Hematopoietic multipotent progenitor cell treated with erythropoietin and hydrocortisone succinate and interleukin-3 and kit ligand, for 4 days (in vitro differentiated cells): ENCODE measurements at regions not wholly inside any gene's neighbourhood (a gene's known extent, or its start where the extent isn't known, plus 50 kb on each side); places are given as distances from the start of the nearest gene placed in this dataset.

ENCODE experiments used
- DNase-seq: peaks from one replicate; pipeline ENCODE4 v3.0.0-alpha.2; 2015

DNA sequence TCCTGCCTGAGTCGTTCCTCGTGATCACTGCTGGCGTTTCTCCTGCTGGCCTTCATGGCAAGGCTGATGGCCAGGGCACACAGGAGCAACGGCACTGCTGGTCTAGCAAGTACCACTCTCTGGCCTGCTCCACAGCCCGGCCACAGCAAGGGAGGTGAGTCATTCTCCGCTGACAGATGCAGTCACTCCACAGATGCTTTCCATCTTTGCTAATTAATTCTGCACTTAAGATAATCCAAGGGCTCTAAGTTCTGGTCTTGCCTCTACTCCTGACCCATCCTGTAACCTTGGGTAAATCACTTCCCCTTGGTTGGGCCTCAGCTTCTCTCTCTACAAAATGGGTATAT, 244.4 kb downstream of the RPS24 start:
- no peak for DNase-seq

DNA sequence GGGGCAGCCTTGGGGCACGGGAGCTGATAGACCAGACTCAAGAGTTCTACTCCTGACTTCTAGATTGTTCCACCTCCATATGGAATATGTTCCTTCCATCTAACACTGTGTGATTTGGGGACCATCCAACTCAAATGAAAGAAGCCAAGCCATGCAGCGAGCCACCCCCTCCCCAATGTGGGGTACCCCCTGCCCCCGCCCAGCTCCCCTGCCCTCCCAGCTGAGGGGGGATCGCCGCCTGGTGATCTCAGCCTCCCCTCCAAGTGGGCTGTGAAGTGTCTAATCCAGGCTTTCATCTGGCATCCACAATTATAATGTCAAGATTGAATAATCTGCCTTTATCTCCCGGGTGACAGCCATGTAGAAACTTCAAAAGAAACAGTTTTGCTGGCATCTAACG, 246.1 kb downstream of the RPS24 start:
- DNase-seq: no peak

DNA sequence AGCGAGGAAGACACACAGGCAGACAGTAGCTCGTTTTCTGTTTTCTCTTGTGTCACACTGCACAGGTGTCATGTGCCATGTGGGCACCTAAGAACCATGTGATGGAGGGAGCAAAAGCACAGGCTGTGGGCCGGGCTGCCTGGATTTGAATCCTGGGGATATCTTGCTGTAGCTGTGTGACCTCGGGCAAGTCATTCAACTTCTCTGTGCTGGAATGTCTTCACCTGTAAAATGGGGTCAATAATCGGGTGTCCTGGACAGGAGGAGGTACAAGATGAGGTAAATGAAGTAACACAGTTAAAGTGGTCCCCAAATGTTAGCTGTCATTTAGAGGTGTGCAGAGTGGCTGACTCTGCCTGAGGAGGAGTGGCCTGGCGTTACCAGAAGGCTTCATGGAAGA, 246.9 kb downstream of the RPS24 start:
- DNase-seq: no peak

DNA sequence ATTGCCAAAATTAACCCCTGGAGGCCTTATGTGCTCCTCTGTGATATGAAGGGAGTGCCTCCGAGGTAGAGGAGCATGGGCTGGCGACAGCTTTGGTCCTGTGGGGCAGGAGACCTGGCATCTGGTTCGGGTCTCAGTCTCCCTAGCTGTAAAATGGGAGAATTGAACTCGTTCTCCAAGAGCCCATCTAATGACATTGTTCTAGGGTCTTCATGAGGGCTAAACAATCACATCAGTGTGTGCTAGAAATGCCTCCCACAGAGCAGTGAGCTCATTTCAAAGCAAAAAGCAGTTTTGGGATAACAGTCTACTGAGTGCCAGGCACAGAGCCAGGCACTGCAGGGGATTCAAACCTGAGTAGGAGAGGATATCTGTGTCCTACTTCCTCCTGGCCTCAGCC, 248.0 kb downstream of the RPS24 start:
- DNase-seq: no peak

DNA sequence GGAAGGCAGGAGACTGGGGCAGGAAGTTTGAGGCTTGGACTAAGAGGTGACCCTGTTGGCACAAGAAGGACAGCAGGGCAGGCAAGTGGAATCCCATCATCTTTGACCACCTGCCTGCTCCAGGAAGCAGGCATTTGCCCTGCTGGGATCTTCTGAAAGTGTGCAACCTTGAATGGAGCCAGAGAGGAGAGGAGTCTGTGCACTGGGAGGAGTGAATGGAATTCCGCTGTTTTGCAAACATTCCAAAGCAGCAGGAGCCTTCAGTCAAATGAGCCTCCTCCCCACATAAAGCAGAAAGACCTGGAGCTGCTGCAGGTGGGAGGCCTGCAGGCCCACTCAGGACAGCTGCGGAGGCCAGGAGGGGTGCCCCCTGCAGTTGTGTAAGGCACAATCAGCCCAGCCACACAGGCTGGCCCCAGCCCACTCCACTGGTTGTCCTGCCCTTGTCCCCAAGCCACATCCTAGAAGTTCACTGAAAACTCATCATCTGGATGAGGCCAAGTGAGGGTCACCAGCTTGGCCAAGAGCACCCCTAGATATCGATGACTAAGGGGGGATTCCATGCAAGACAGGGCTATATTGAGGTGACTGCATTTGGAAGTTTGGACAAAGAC, 249.5 kb downstream of the RPS24 start:
- no peak for DNase-seq

DNA sequence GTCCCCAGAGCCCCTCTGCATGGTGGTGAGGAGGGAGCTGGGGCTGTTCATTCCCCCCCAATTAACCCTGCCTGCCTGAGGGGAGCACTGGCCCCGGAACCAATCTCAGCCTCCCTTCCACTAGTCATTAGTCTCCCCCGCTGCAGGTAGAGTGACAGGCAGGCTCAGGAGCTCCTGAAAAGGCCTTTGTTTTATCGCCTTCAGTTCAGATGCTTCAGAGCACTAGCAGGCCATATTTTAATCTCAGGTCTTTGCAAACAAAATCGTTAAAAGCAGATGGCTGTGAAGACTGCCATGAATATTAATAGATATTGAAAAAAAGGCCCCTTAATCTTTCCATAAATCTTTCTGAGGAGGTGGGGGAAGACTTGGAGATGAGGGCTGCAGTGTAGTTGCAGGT, 250.7 kb downstream of the RPS24 start:
- DNase-seq: no peak

DNA sequence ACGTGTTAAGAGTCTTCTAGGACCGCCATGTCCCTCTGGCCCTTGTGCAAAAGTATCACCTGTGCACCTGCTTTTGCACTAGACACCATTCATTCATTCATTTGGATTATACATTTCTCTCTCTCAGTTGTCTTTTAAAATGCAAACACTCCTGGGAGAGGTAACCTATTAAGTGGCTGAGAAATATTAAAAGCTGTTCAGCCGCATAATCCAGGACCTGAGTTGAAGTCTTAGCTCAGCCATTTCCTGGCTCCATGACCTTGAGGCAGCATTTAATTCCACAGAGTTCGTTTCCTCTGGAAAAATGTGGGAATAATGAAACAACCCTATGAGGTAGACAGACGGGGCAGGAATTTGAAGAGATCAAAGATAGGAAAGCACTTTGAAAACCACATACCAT, 251.6 kb downstream of the RPS24 start:
- DNase-seq: no peak

DNA sequence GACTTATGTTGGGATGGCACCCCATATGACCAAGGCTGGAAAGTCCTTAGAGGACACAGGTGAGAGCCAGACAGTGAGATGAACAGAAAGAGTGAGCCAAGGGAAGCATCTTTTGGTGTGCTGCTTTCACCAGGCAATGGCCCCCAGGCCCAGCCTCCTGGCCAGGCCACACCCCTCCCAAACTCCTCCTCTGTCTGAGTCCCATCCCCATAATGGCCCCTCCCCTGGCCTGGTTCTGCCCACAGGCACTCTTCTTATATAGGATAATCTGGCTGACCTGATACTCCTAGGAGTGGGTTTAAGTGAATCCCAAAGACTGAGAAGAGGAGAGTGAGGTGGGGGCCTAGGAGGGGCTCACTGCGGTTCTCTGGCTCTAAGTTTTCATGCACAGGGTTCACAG, 252.5 kb downstream of the RPS24 start:
- no peak for DNase-seq

DNA sequence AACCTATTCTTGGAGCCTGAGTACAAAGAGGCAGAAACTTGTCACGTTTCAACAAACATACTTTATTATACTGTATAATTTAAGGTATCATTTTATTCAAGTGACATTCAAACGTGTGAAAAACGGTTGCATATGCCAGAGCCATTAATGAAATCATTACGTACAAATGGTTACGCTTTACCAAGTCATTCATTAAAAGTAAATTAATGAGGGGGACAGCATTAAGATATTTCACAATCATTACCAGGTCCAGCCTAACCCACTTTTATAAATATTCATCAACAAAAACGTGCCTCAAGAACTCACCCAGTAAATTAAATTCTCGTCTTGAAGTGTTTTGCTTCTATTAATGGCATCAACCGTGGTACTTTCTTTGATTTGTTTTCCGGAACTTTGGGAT, 253.0 kb downstream of the RPS24 start:
- no peak for DNase-seq

DNA sequence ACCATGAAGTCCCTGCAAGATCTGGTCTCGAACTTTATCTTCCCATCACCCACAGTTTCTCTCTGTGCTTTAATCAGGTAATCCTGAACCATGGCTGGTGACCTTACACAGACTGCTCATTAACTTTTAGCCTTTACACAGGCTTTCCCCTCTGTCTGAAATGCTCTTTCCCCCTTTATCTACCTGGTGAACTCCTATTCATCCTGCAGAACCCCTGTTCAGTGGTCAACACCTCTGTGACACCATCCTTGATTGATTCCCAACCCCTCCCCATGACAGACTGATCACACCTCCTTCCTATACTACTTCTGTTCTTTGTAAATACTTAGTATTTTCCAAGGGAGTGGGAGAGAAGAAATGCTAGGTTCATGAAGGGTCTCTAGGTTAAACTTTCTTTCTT, 254.0 kb downstream of the RPS24 start:
- DNase-seq: no peak

DNA sequence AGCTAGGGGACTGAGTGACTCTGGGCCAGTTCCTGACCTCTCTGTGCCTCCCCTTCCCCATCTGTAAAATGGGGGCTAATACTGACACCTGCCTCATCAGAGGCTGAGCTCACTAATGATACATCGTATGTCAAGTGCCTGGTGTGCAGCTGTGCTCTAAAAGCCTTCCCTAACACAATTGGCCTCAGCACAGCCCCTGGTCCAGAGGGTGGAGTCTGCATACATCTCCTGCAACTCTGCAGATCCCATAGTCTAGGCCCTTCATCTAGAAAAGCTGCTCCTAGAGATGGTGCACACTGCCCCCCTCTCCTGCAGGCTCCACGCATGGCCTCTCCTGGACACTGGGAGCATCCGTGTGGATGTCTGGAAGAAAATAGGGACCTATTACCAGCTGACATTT, 255.0 kb downstream of the RPS24 start:
- DNase-seq: no peak

DNA sequence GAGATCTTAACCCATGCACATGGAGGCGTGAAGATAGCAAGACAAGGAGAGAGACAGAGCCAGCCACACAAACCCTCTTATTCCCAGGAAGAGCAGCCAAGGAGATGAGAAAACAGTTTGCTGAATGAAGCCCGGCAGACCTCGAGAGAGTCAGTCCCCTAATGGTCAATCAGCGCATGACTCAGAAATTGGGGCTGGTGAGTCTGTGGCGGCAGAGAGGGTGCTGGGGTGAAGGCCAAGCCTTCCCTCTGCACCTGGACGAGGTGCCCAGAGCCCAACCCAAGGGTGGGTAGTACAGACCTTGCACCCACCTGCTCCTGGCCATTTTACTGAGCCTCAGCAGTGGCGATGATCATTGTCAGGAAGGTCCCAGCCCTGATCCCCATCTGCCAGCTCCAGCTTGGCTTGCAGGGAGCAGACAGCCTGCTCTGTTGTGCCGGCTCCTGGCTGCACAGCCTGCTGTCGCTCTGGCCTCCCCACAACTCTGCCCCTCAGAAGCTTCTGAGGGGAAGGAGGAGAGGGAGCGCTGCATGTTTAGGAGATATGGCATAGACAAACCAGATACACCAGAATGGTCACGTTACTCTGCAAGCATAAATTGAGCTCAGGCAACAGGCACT, 256.6 kb downstream of the RPS24 start:
- no peak for DNase-seq

DNA sequence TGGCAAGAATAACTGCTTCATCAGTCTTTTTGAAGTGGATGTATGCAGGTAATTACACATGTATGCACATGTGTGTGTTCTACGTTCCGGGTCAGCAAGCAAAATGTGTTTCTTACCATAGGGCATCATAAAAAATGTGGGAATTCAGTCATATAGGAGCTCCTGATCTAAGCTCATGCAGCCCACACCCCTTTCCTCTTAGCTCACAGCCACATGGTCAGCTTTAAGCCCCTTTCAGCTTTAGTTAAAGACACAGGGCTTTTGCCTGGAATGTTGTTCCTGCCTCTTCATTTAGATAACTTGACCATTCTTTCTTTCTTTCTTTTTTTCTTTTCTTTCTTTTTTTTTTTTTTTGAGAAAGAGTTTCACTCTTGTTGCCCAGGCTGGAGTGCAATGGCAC, 258.1 kb downstream of the RPS24 start:
- DNase-seq: no peak

DNA sequence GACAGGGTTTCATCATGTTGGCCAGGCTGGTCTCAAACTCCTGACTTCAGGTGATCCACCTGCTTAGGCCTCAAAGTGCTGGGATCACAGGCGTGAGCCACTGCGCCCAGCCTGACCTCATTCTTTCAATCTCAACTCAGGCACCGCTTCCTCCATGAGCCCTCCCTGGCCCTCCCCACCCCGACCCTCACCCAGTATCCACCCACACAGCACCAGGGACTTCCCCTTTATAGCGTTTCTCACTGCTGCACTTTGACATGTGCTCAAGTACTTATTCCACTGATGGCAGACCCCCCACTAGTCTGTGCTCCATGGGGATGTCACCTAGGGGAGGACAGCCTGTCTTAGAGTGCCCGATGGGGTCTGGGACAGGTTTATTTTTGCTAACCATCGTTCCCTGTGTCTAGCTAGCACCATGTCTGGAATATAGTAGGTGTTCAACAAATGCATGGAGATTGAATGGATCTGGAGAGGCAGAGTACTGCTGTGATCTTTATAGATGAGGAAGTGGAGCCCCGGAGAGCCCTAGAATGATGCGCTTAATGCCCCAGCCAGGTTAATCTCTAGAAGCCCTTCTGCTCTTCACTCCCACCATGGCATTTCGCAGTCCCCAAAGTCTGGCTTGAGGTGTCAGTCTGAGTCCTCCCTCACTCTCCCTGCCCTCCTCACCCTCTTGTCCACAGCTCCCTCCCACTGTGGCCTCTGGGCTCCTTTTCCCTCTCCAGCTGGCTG, 258.8 kb downstream of the RPS24 start:
- DNase-seq: peak; percentile 48

DNA sequence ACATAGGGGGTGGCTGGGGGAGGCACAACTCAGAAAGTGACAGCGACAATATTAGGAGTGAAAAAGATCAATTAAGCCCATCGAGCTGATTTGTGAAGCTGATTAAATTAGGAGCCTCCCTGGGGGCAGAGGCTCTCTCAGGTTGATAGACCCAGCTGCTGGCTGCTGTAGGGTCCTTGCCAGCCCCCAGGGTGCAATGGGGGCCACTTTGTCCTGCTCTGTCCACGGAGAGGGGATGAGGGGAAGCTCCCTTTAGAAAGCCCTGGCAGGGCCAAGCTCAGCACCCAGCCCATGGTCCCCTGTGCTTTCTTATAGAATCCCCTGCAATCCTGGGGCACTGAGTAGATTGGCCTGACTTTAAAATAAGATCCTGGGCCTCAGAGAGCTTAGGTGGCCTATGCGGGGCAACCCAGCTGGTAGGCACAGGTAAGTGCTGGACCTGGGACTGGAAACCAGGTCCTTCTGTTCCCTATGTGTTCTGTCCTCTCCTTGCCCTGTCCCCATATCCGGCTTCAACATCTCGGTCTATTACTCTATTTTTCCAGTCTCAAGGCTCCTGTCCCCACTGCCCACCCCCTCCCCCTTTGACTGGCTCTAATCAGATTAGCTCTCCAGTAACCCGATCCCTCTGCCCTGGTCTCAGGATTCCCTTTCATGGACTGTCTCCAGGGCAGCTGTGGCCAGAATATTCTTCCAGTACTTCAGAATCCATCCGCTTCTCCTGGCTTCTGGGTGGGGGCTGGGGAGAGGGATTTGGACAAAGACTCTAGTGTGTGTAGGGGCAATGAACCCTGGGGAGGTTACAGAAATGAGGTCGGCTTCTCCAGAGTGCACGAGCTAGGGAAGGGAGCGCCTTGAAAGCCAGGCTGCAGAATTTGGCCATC, 259.6 kb downstream of the RPS24 start:
- DNase-seq: no peak

DNA sequence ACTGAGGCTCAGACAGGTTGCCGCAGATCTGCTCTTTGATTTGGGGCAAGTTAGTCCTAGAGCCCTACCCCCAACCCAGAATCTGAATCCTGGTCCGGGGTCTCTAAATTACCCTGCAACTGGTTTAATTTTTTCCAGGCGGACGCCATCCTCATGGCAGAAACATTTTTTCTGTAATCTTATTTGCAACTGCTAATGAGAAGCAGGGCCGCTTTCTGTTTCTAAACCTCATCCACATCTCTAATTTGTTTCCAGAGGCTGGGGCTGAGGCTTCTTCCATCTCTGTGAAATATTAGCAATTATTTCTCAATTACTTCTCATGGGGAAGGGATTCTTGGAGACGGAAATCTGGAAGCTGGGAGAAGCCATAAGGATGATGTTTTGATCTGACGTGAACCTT, 261.6 kb downstream of the RPS24 start:
- no peak for DNase-seq

DNA sequence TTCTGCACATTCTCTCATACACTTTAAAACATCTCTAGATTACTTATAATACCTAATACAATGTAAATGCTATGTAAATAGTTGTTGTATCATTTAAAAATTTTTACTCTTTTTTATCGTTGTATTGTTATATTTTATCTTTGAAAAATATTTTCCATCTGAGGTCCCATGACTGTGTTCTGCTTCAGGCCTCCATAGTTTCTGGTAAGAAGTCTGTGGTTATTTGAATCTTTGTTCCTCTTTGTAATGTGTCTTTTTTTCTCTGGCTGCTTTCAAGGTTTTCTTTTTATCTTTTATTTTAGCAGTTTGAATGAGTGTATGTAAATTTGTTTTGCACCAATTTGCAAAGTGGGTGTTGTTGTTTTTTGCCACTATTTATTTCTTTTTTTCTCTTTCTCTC, 263.1 kb downstream of the RPS24 start:
- DNase-seq: peak; percentile 51

DNA sequence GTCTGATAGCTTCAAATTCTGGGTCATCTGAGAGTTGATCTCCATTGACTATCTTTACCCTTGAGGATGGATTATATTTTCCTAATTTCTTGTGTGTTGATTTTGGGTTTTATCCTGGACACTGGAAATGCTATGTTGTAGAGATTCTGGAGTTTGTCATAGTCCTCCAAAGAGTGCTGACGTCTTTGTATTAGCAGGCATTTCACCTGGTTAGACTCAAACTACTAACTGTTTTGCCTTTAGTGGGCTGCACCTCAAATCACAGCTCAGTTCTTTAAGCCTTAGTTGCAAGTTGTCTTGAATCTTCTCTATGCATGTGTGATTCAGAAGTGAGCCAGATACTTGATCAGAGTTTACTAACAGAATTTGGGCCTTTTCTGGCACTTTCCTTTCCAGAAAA, 264.3 kb downstream of the RPS24 start:
- no peak for DNase-seq

DNA sequence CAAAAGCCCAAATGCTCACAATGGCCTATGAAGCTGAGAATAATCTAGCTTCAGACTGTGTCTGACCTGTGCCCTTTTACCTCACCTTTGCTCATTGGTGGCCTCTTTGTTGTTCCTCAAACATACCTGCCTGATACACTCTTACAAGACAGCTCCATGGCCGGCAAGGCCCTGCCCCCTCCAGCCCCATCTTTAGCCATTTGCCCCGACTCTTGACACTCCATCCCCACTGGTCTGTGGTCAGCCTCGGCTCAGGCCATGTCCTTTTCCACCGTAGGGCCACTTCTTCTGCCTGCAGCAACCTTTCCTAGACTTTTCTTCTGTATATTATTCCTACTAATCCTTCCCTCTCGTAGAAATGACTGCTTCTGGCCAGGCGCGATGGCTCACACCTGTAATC, 265.2 kb downstream of the RPS24 start:
- DNase-seq: no peak

DNA sequence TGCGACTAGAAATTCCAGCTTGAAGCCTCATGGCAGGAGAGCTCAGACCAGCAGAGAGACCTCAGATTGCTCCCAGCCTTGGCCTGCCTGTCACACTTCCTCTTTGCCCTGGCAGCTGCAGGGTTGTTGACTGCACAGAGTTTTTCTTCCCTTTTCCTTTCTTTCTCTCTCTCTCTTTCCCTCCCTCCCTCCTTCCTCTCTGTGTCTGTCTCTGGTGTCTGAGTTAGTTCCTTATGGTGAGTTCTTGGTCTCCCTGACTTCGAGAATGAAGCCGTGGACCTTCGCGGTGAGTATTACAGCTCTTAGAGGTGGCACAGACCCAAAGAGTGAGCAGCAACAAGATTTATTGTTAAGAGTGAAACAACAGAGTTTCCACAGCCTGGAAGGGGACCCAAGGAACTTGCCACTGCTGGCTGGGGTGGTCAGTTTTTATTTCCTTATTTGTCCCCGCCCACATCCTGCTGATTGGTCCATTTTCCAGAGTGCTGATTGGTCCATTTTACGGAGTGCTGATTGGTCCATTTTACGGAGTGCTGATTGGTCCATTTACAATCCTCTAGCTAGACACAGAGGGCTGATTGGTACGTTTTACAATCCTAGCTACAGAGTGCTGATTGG, 266.3 kb downstream of the RPS24 start:
- DNase-seq: peak; percentile 66

DNA sequence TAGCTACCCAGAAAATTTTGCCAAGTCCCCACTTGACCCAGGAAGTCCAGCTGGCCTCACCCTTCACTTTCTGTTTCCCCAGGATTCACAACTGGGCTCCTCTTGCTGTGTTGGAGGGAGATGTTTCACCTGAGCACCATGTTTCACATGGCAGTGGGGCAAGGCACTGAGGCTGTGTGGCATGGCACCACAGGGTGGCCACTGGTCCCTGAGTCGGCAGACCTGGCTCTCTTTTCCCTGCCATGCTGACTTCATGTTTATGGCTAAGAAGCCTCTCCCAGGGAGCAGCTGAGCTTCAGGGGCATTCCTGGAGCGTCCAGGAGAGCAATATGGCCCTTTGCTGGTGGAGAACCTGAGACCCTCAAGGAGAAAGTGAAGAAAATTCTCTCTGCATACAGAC, 266.9 kb downstream of the RPS24 start:
- DNase-seq: no peak

DNA sequence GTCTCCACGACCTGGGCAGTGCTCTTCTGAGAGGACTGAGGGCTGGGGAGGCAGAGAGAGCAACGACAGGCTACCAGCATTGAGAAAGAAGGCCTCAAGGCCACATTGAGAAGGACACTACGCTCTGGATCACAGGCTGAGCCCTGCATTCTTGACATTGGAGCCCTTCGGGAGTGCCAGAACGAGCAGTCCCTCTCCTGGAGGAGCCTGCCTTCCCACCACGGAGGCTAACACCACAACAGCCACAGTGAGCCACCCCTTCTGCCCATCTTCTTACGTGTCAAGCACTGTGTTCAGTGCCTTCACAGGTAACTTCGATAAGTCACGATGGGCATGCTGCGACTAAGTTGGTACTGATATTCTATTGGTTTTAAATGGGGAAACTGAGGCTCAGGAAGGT, 267.8 kb downstream of the RPS24 start:
- no peak for DNase-seq
